MM.1S (cell line): ENCODE measurements at regions not wholly inside any gene's neighbourhood (a gene's known extent, or its start where the extent isn't known, plus 50 kb on each side); places are given as distances from the start of the nearest gene placed in this dataset.

ENCODE experiments used
- DNase-seq: peaks from one replicate; pipeline ENCODE4 v3.0.0-alpha.2; 2015
- H2AFZ ChIP-seq: fragments of 300-600 bp; sonication (generic); 2 replicates; pipeline ENCODE4 v1.6.0; 2016; ENCODE audit warnings: antibody characterized with exemption, low read length
- H3F3A ChIP-seq: fragments of 300-600 bp; sonication (generic); 2 replicates; pipeline ENCODE4 v1.6.1; 2016; ENCODE audit warnings: mild to moderate bottlenecking, antibody characterized with exemption, low read length, moderate library complexity, mixed read lengths; ENCODE audit not compliant: insufficient read depth
- H3K27ac ChIP-seq: fragments of 300-600 bp; sonication (generic); 2 replicates; pipeline ENCODE4 v1.5.1; 2016; ENCODE audit warnings: mild to moderate bottlenecking, low read length
- H3K27me3 ChIP-seq: fragments of 300-600 bp; sonication (generic); replicated peaks from 2 replicates; pipeline ENCODE4 v1.6.0; 2016; ENCODE audit warnings: low read length; ENCODE audit not compliant: insufficient read depth
- H3K36me3 ChIP-seq: fragments of 300-600 bp; sonication (generic); replicated peaks from 2 replicates; pipeline ENCODE4 v1.6.1; 2016; ENCODE audit warnings: mild to moderate bottlenecking, low read length, mixed read lengths; ENCODE audit not compliant: insufficient read depth
- H3K4me1 ChIP-seq: fragments of 300-600 bp; sonication (generic); 2 replicates; pipeline ENCODE4 v1.6.1; 2016; ENCODE audit warnings: low read length, mixed read lengths
- H3K4me2 ChIP-seq: fragments of 300-600 bp; sonication (generic); 2 replicates; pipeline ENCODE4 v1.6.0; 2016; ENCODE audit warnings: low read depth, low read length
- H3K4me3 ChIP-seq: fragments of 300-600 bp; sonication (generic); 2 replicates; pipeline ENCODE4 v1.5.1; 2016; ENCODE audit warnings: low read length, mixed read lengths
- H3K79me2 ChIP-seq: fragments of 300-600 bp; sonication (generic); 2 replicates; pipeline ENCODE4 v1.6.1; 2016; ENCODE audit warnings: mixed run types, low read length, mixed read lengths
- H3K9ac ChIP-seq: fragments of 300-600 bp; sonication (generic); 2 replicates; pipeline ENCODE4 v1.6.1; 2016; ENCODE audit warnings: low read length, mixed read lengths
- H3K9me2 ChIP-seq: fragments of 300-600 bp; sonication (generic); replicated peaks from 2 replicates; pipeline ENCODE4 v1.6.1; 2016; ENCODE audit warnings: mild to moderate bottlenecking, low read length, mixed read lengths; ENCODE audit not compliant: insufficient read depth
- H3K9me3 ChIP-seq: fragments of 300-600 bp; sonication (generic); replicated peaks from 2 replicates; pipeline ENCODE4 v1.6.1; 2016; ENCODE audit warnings: mild to moderate bottlenecking, low read length, mixed read lengths; ENCODE audit not compliant: insufficient read depth
- H4K20me1 ChIP-seq: fragments of 300-600 bp; sonication (generic); 2 replicates; pipeline ENCODE4 v1.6.1; 2016; ENCODE audit warnings: mild to moderate bottlenecking, low read length, moderate library complexity, mixed read lengths; ENCODE audit not compliant: insufficient read depth
- EZH2 ChIP-seq: fragments of 300-600 bp; sonication (generic); optimal IDR thresholded peaks from 2 replicates; pipeline ENCODE3; 2017; ENCODE audit warnings: low read depth, mild to moderate bottlenecking, antibody characterized with exemption, low read length, mixed read lengths
- EZH2phosphoT487 ChIP-seq: fragments of 300-600 bp; sonication (generic); IDR thresholded peaks from 2 replicates; pipeline ENCODE4 v1.6.1; 2018; ENCODE audit warnings: antibody characterized with exemption, low read length
- TF ChIP-seq, protein P1 (sequence below): fragments of 300-600 bp; sonication (generic); IDR thresholded peaks from 2 replicates; pipeline ENCODE4 v1.5.1; 2016; ENCODE audit warnings: antibody characterized with exemption, low read length, mixed read lengths

DNA sequence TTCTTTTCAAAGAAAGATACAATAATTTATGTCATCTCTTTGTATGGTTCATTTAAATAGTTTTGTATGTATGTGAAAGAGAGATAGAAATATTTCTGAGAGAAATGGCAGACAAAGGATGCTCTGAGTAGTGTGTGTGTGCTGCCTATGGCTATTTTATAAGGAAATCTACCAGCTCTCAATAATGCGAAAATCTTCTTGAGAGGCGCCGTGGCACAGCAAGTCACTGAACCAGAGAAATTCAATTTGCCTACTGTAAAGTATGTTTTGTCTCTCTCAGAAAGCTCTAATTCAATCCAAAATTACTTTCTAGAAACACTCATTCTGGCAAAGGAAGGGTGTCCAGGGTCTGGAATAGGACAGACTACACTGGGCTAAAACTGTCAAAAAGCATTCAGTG lies 1981.1 kb downstream of the EFNA5 start:
- TF ChIP-seq EZH2phosphoT487 (no peak), EZH2 (no peak)
- TF ChIP-seq, protein P1, sequence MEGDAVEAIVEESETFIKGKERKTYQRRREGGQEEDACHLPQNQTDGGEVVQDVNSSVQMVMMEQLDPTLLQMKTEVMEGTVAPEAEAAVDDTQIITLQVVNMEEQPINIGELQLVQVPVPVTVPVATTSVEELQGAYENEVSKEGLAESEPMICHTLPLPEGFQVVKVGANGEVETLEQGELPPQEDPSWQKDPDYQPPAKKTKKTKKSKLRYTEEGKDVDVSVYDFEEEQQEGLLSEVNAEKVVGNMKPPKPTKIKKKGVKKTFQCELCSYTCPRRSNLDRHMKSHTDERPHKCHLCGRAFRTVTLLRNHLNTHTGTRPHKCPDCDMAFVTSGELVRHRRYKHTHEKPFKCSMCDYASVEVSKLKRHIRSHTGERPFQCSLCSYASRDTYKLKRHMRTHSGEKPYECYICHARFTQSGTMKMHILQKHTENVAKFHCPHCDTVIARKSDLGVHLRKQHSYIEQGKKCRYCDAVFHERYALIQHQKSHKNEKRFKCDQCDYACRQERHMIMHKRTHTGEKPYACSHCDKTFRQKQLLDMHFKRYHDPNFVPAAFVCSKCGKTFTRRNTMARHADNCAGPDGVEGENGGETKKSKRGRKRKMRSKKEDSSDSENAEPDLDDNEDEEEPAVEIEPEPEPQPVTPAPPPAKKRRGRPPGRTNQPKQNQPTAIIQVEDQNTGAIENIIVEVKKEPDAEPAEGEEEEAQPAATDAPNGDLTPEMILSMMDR: no peak
- H2AFZ ChIP-seq: no peak overlapping the region

DNA sequence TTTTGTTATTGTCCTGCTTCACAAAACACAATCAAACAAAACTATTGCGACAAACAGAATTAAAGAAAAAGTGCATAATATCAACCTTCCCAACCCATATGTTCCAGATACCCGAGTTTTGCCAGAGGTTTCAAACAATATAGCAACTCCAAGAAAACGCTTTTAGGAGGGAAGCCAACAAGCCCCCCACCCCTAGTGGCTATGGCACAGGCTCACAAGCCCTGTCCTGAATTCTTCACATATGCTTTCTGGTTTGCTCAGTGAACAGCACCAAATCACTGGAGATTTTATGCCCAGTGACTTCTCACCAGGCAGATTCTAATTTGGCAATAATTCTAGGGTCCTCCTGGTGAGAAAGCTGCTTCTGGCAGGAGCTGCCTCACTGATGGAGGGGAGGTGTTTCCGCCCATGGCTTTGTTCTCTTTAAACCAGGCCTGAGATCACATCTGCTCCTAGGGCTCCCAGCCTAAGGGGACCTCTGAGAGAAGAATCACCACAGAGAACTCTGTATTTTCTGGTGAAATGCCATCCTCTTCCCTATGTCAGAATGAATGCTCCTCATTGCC lies 1982.4 kb downstream of the EFNA5 start:
- no peaks in the 10 kb centered on the region for H3K9me3 ChIP-seq
- no peak for DNase-seq

More for the DNA sequence above, 1981.1 kb downstream of the EFNA5 start:
- Histone ChIP-seq H3K9me2 (no peaks in the 10 kb centered on the region), H3K4me2 (no peak overlapping the region), H3K27ac (no peak overlapping the region), H4K20me1 (no peaks in the 10 kb centered on the region), H3K9me3 (no peaks in the 10 kb centered on the region), H3F3A (no peaks in the 10 kb centered on the region), H3K27me3 (no peaks in the 10 kb centered on the region), H3K4me1 (no peaks in the 10 kb centered on the region), H3K79me2 (no peaks in the 10 kb centered on the region), H3K36me3 (no peaks in the 10 kb centered on the region), H3K4me3 (no peak overlapping the region), H3K9ac (no peak overlapping the region)
- no peak for DNase-seq

DNA sequence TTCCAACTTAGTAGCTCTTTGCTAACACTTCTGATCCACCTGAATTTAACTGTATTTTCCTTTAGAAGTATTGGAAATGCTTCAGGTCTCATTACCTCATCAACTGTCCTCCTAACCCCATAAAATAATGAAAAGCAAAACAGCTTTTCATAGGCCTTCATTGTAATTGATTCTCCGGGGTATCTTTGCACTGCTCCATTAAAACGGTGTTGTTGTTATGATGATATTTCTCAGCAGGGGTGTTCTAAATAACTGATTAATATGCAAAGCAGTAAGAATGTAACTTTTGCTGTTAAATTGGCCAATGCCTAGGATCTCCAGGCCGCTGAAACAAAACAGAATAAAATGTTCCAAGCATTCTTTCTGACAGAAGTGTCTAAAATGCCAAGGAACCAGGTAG lies 1983.2 kb downstream of the EFNA5 start:
- H2AFZ ChIP-seq: no peak overlapping the region
- TF ChIP-seq, protein P1: no peak
- TF ChIP-seq EZH2phosphoT487: no peak
- TF ChIP-seq EZH2: no peak

More for the DNA sequence above, 1982.4 kb downstream of the EFNA5 start:
- H3K4me3 ChIP-seq: no peak overlapping the region
- H3K9me2 ChIP-seq: no peaks in the 10 kb centered on the region
- TF ChIP-seq, protein P1: no peak
- TF ChIP-seq EZH2 (no peak), EZH2phosphoT487 (no peak)
- no peak overlapping the region for H2AFZ ChIP-seq
- H3K4me2 ChIP-seq: no peak overlapping the region
- H3F3A ChIP-seq: no peaks in the 10 kb centered on the region
- no peaks in the 10 kb centered on the region for H3K36me3 ChIP-seq
- no peak overlapping the region for H3K9ac ChIP-seq
- no peaks in the 10 kb centered on the region for H3K79me2 ChIP-seq
- H3K27ac ChIP-seq: no peak overlapping the region
- H4K20me1 ChIP-seq: no peaks in the 10 kb centered on the region
- H3K27me3 ChIP-seq: no peaks in the 10 kb centered on the region
- H3K4me1 ChIP-seq: no peaks in the 10 kb centered on the region

More for the DNA sequence above, 1983.2 kb downstream of the EFNA5 start:
- Histone ChIP-seq H3K9me2 (no peaks in the 10 kb centered on the region), H3K9ac (no peak overlapping the region), H3K4me1 (no peaks in the 10 kb centered on the region), H3K36me3 (no peaks in the 10 kb centered on the region), H4K20me1 (no peaks in the 10 kb centered on the region), H3K4me2 (no peak overlapping the region), H3K27me3 (no peaks in the 10 kb centered on the region), H3K9me3 (no peaks in the 10 kb centered on the region), H3K27ac (no peak overlapping the region), H3K79me2 (no peaks in the 10 kb centered on the region), H3F3A (no peaks in the 10 kb centered on the region), H3K4me3 (no peak overlapping the region)
- DNase-seq: no peak
